GM18873 (cell line): ENCODE measurements at regions not wholly inside any gene's neighbourhood (a gene's known extent, or its start where the extent isn't known, plus 50 kb on each side); places are given as distances from the start of the nearest gene placed in this dataset.

Experiments used
- ATAC-seq: cut with Tn5 transposase; IDR thresholded peaks from one replicate; pipeline ENCODE4 v1.9.1; 2021; ENCODE audit warnings: mild to moderate bottlenecking, moderate library complexity, moderate number of reproducible peaks; ENCODE audit not compliant: unreplicated experiment, low FRiP score

- no peak for ATAC-seq
Measured at GRCh38 chr17:12568358-12569251, 97.1 kb upstream of the MYOCD start.

- no peak for ATAC-seq
Measured at GRCh38 chr17:12571606-12572005, 94.1 kb upstream of the MYOCD start.

GRCh38 chr17:12574525-12574924, 91.2 kb upstream of the MYOCD start:
- no peak for ATAC-seq

- no peak for ATAC-seq
Measured at GRCh38 chr17:12575641-12576040, 90.0 kb upstream of the MYOCD start.

- no peak for ATAC-seq
Measured at GRCh38 chr17:12579288-12579687, 86.4 kb upstream of the MYOCD start.

GRCh38 chr17:12580640-12581039, 85.0 kb upstream of the MYOCD start:
- no peak for ATAC-seq

- ATAC-seq, result no peak
Measured at GRCh38 chr17:12584727-12585126, 81.0 kb upstream of the MYOCD start.

- no peak for ATAC-seq
Measured at GRCh38 chr17:12588531-12588930, 77.2 kb upstream of the MYOCD start.

GRCh38 chr17:12590417-12590816, 75.3 kb upstream of the MYOCD start:
- ATAC-seq, result no peak

GRCh38 chr17:12591021-12591735, 74.5 kb upstream of the MYOCD start:
- no peak for ATAC-seq

- no peak for ATAC-seq
Measured at GRCh38 chr17:12592941-12593340, 72.7 kb upstream of the MYOCD start.

- no peak for ATAC-seq
Measured at GRCh38 chr17:12596961-12597360, 68.7 kb upstream of the MYOCD start.

- no peak for ATAC-seq
Measured at GRCh38 chr17:12597895-12598294, 67.8 kb upstream of the MYOCD start.

GRCh38 chr17:12599186-12599920, 66.3 kb upstream of the MYOCD start:
- no peak for ATAC-seq

GRCh38 chr17:12600349-12600748, 65.3 kb upstream of the MYOCD start:
- ATAC-seq, result no peak

- ATAC-seq, result no peak
Measured at GRCh38 chr17:12603566-12603965, 62.1 kb upstream of the MYOCD start.

GRCh38 chr17:12605222-12605621, 60.5 kb upstream of the MYOCD start:
- no peak for ATAC-seq

GRCh38 chr17:12613566-12613965, 52.1 kb upstream of the MYOCD start:
- ATAC-seq, result no peak
